Right atrium auricular region (tissue), 2 donors: ENCODE measurements at regions not wholly inside any gene's neighbourhood (a gene's known extent, or its start where the extent isn't known, plus 50 kb on each side); places are given as distances from the start of the nearest gene placed in this dataset.

Experiments
- DNase-seq: peaks from one replicate; pipeline ENCODE4 v3.0.0-alpha.2; 2019; ENCODE audit warnings: low spot score
- H3K27ac ChIP-seq, 2 donors: fragments of 200-600 bp; sonication (generic); 1 replicate in 1 of 2; 2 replicates in 1 of 2; pipeline ENCODE4 v1.5.1; 2016 to 2019
- H3K27me3 ChIP-seq, 2 donors: fragments of 200-600 bp; sonication (generic); one replicate each; pipeline versions ENCODE4 v1.5.1 to v1.6.0; 2017 to 2019
- H3K36me3 ChIP-seq: fragments of 200-600 bp; sonication (generic); one replicate; pipeline ENCODE4 v1.5.1; 2016
- H3K4me1 ChIP-seq, 2 donors: fragments of 200-600 bp; sonication (generic); one replicate each; pipeline versions ENCODE4 v1.5.1 to v1.6.0; 2017 to 2019
- H3K4me3 ChIP-seq, 2 donors: fragments of 200-600 bp; sonication (generic); 1 replicate in 1 of 2; 2 replicates in 1 of 2; pipeline ENCODE4 v1.5.1; 2017 to 2019; ENCODE audit warnings: mild to moderate bottlenecking in 1 of 2, moderate library complexity in 1 of 2
- H3K9me3 ChIP-seq, 2 donors: fragments of 200-600 bp; sonication (generic); one replicate each; pipeline ENCODE4 v1.5.1; 2019
- CTCF ChIP-seq, 2 donors: fragments of 200-600 bp; sonication (generic); IDR thresholded peaks; one replicate each; pipeline ENCODE4 v1.5.1; 2019; ENCODE audit warnings: antibody characterized with exemption in 2 of 2

- Histone ChIP-seq H3K4me3 (no peak overlapping the region), H3K36me3 (no peaks in the 10 kb centered on the region), H3K9me3 (peaks cover 0 to 1% of the 10 kb centered on the region in 2 donors), H3K27ac (no peak overlapping the region), H3K27me3 (no peaks in the 10 kb centered on the region), H3K4me1 (no peaks in the 10 kb centered on the region)
- no peak for DNase-seq
- no peak for TF ChIP-seq CTCF (IDR thresholded peaks at IDR 0.05)
Observed at GRCh38 chr3:87336761-87337160, 60.4 kb upstream of the POU1F1 start.

- H3K27me3 ChIP-seq, result no peaks in the 10 kb centered on the region
- H3K4me3 ChIP-seq, result no peak overlapping the region
- H3K36me3 ChIP-seq, result no peaks in the 10 kb centered on the region
- DNase-seq, result no peak
- H3K9me3 ChIP-seq, result no peaks in the 10 kb centered on the region
- no peak for TF ChIP-seq CTCF (IDR thresholded peaks at IDR 0.05)
- no peaks in the 10 kb centered on the region for H3K4me1 ChIP-seq
- H3K27ac ChIP-seq, result no peak overlapping the region
Observed at GRCh38 chr3:87335931-87336330, 59.5 kb upstream of the POU1F1 start.

- no peaks in the 10 kb centered on the region for H3K36me3 ChIP-seq
- no peak overlapping the region for H3K4me3 ChIP-seq
- no peaks in the 10 kb centered on the region for H3K9me3 ChIP-seq
- no peaks in the 10 kb centered on the region for H3K27me3 ChIP-seq
- TF ChIP-seq CTCF (IDR thresholded peaks at IDR 0.05), result no peak
- no peak overlapping the region for H3K27ac ChIP-seq
- H3K4me1 ChIP-seq, result no peaks in the 10 kb centered on the region
- no peak for DNase-seq
Observed at GRCh38 chr3:87333393-87333892, 57.1 kb upstream of the POU1F1 start.

GRCh38 chr3:87332789-87333188 is 56.4 kb upstream of the POU1F1 start:
- no peak for TF ChIP-seq CTCF (IDR thresholded peaks at IDR 0.05)

GRCh38 chr3:87329065-87329464 is 52.7 kb upstream of the POU1F1 start:
- H3K27ac ChIP-seq, result no peak overlapping the region
- TF ChIP-seq CTCF (IDR thresholded peaks at IDR 0.05), result no peak
- no peaks in the 10 kb centered on the region for H3K9me3 ChIP-seq
- no peaks in the 10 kb centered on the region for H3K27me3 ChIP-seq
- H3K36me3 ChIP-seq, result no peaks in the 10 kb centered on the region
- H3K4me1 ChIP-seq, result no peaks in the 10 kb centered on the region
- no peak for DNase-seq
- no peak overlapping the region for H3K4me3 ChIP-seq

More at GRCh38 chr3:87332789-87333188, 56.4 kb upstream of the POU1F1 start:
- no peaks in the 10 kb centered on the region for H3K4me1 ChIP-seq
- no peak overlapping the region for H3K4me3 ChIP-seq
- H3K9me3 ChIP-seq, result no peaks in the 10 kb centered on the region
- H3K27ac ChIP-seq, result no peak overlapping the region
- H3K27me3 ChIP-seq, result no peaks in the 10 kb centered on the region
- H3K36me3 ChIP-seq, result no peaks in the 10 kb centered on the region
- DNase-seq, result no peak
